Activated CD8-positive, alpha-beta T cell treated with anti-CD3 and anti-CD28 coated beads for 36 hours (primary cell): ENCODE measurements at regions not wholly inside any gene's neighbourhood (a gene's known extent, or its start where the extent isn't known, plus 50 kb on each side); places are given as distances from the start of the nearest gene placed in this dataset.
A peak's percentile ranks its signal among the peaks of the same experiment; 100 is the strongest.

Experiments used
- ATAC-seq: fragments of 200-7000 bp; cut with Tn5 transposase; one replicate; pipeline ENCODE4 v1.10.0; 2021; ENCODE audit warnings: mild to moderate bottlenecking, moderate library complexity
- CTCF ChIA-PET: fragments of 350-600 bp; sonication (Branson Sonifier 250); formaldehyde crosslinking; loops from one replicate; lab custom pipeline; 2021; ENCODE audit warnings: antibody characterized with exemption; lab: Charles Lee
- POLR2A ChIA-PET: fragments of 350-600 bp; sonication (Branson Sonifier 250); formaldehyde crosslinking; loops from one replicate; lab custom pipeline; 2021; ENCODE audit warnings: antibody characterized with exemption; lab: Charles Lee
- DNase-seq: peaks from one replicate; pipeline ENCODE4 v3.0.0-alpha.2; 2020
- H3K27ac Mint-ChIP-seq: one replicate; pipeline ENCODE4 v1.8.0; 2021; ENCODE audit warnings: mild to moderate bottlenecking, mixed read lengths
- H3K27me3 Mint-ChIP-seq: one replicate; pipeline ENCODE4 v1.8.0; 2021; ENCODE audit warnings: mixed read lengths
- H3K36me3 Mint-ChIP-seq: one replicate; pipeline ENCODE4 v1.8.0; 2021; ENCODE audit warnings: low read depth, mixed read lengths
- H3K4me1 Mint-ChIP-seq: one replicate; pipeline ENCODE4 v1.8.0; 2021; ENCODE audit warnings: low read depth, mixed read lengths
- H3K4me3 Mint-ChIP-seq: one replicate; pipeline ENCODE4 v1.8.0; 2021; ENCODE audit warnings: mild to moderate bottlenecking, moderate library complexity, mixed read lengths
- H3K9me3 Mint-ChIP-seq: one replicate; pipeline ENCODE4 v1.8.0; 2021; ENCODE audit warnings: mixed read lengths
- CTCF ChIP-seq: fragments of 200-600 bp; IDR thresholded peaks from one replicate; pipeline ENCODE4 v1.8.0; 2022; ENCODE audit warnings: antibody characterized with exemption, mild to moderate bottlenecking
- intact Hi-C: fragments of 100-400 bp; cut with micrococcal nuclease; formaldehyde crosslinking; loops from one replicate; pipeline ENCODE4 v1.10.0; 2022

GRCh38 chr2:120674246-120675170 is 61.2 kb upstream of the GLI2 start:
- no peak overlapping the region for H3K27ac Mint-ChIP-seq
- intact Hi-C loops: loop anchor here (5.0 kb wide), 1 partner anchor 332 kb away; no protein-coding TSS in a partner anchor
- ATAC-seq (no peak), DNase-seq (no peak)
- H3K4me1 Mint-ChIP-seq: peaks cover 3% of the 10 kb centered on the region
- no peak for TF ChIP-seq CTCF
- H3K4me3 Mint-ChIP-seq: no peak overlapping the region
- peaks cover 16% of the 10 kb centered on the region for H3K27me3 Mint-ChIP-seq
- H3K9me3 Mint-ChIP-seq: no peaks in the 10 kb centered on the region
- no peaks in the 10 kb centered on the region for H3K36me3 Mint-ChIP-seq
- ChIA-PET CTCF (interaction anchor here (0.9 to 1.9 kb wide), 3 partner anchors 16 to 327 kb away, joined by 3 to 7 read pairs (median 4); no protein-coding TSS in a partner anchor), POLR2A (no interaction called here)

DNA sequence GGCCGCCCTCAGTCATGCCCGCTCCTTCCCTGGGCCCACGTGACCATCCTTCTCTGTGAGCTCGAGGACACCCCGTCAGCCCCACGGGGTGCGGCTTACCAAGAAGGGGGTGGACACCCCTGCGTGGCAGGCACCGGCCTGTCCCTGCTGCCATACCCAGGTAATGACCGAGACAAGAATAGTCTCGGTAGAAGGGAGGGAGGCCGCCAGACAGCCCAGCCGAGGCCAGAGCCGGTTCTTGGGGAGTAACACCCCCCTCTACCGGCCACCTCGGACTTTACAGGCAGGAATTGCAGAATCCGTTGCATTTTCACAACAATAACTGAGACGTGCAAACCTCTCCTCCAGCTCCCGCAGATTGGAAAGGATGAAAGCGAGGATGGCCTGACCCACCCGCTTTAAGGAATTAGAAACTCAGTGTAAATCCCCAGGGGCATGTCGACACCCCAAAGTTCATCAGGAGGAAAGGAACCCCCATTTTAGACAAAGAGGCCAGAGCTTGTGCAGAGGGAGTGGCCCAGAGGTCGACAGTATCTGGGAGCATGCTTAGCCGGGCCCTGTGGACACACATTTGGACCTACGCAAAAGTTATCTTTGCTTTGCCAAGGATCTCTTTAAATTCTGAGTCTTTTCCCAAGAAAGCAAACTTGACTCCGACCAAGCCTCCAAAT is 60.1 kb upstream of the GLI2 start:
- Mint-ChIP-seq H3K36me3 (no peaks in the 10 kb centered on the region), H3K9me3 (no peaks in the 10 kb centered on the region), H3K4me1 (no peaks in the 10 kb centered on the region), H3K4me3 (no peak overlapping the region), H3K27ac (no peak overlapping the region), H3K27me3 (peaks cover 15% of the 10 kb centered on the region)
- ChIA-PET CTCF (interaction anchor here (0.7 to 1.9 kb wide), 9 partner anchors 15 to 362 kb away, joined by 3 to 7 read pairs (median 3); no protein-coding TSS in a partner anchor), POLR2A (no interaction called here)
- ATAC-seq (peak; percentile 67), DNase-seq (peak; percentile 63)
- intact Hi-C loops: loop anchor here (5.0 kb wide), 1 partner anchor 333 kb away; no protein-coding TSS in a partner anchor
- TF ChIP-seq CTCF: peak; percentile 76

DNA sequence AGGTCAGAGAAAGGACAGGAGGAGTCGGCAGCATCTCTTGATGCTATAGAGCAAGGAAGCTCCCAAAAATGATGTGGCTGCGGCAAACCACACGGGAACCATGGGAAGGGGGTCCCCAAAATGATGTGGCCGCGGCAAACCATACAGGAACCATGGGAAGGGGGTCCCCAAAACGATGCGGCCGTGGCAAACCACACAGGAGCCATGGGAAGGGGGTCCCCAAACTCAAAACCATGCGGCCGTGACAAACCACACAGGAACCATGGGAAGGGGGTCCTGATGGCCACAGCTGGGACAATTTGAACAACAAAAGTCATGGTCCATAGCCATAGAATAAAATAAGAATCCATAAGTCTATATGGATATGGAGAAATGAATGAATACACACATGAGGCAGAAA is 58.4 kb upstream of the GLI2 start:
- no peaks in the 10 kb centered on the region for H3K4me1 Mint-ChIP-seq

GRCh38 chr2:120677696-120678247 is 57.9 kb upstream of the GLI2 start:
- Mint-ChIP-seq H3K36me3 (no peaks in the 10 kb centered on the region), H3K4me1 (no peaks in the 10 kb centered on the region), H3K27ac (no peak overlapping the region), H3K4me3 (no peak overlapping the region), H3K9me3 (no peaks in the 10 kb centered on the region), H3K27me3 (peaks cover 11% of the 10 kb centered on the region)
- no peak for TF ChIP-seq CTCF
- CTCF ChIA-PET: interaction anchor here (1.4 to 1.5 kb wide), 2 partner anchors 334 to 841 kb away, joined by 3 to 8 read pairs; no protein-coding TSS in a partner anchor
- no peak for ATAC-seq
- DNase-seq: no peak
- intact Hi-C loops: loop anchor here (5.0 kb wide), 1 partner anchor 335 kb away; no protein-coding TSS in a partner anchor
- POLR2A ChIA-PET: no interaction called here

More for the DNA sequence above, 58.4 kb upstream of the GLI2 start:
- Mint-ChIP-seq H3K4me3 (no peak overlapping the region), H3K9me3 (no peaks in the 10 kb centered on the region), H3K27ac (no peak overlapping the region), H3K36me3 (no peaks in the 10 kb centered on the region), H3K27me3 (peaks cover 15% of the 10 kb centered on the region)
- intact Hi-C loops: loop anchor here (5.0 kb wide), 1 partner anchor 335 kb away; no protein-coding TSS in a partner anchor
- no peak for TF ChIP-seq CTCF
- no peak for ATAC-seq
- ChIA-PET CTCF (interaction anchor here (0.6 to 1.5 kb wide), 3 partner anchors 333 to 840 kb away, joined by 3 to 8 read pairs (median 3); no protein-coding TSS in a partner anchor), POLR2A (no interaction called here)
- DNase-seq: no peak
